ENCODE measurements at regions not wholly inside any gene's neighbourhood (a gene's known extent, or its start where the extent isn't known, plus 50 kb on each side); places are given as distances from the start of the nearest gene placed in this dataset.
"Not testable (repeated sequence)": the region's sequence is repeated elsewhere in the genome, so short reads cannot be mapped to it uniquely, and the experiment has no call there.

- Histone ChIP-seq H3K4me3 (no peak overlapping the region), H3K9me3 (no peaks in the 10 kb centered on the region), H3K4me1 (no peaks in the 10 kb centered on the region), H3K27me3 (no peaks in the 10 kb centered on the region), H3K27ac (no peak overlapping the region), H3K36me3 (no peaks in the 10 kb centered on the region)
- no peak for DNase-seq
- no peak for TF ChIP-seq POLR2A (IDR thresholded peaks at IDR 0.05)
- TF ChIP-seq CTCF (IDR thresholded peaks at IDR 0.05): no peak
Measured at GRCh38 chrX:52270453-52271116, 85.9 kb downstream of the MAGED4 start.

- H3K36me3 ChIP-seq: no peaks in the 10 kb centered on the region
- no peaks in the 10 kb centered on the region for H3K27me3 ChIP-seq
- DNase-seq: no peak
- no peak overlapping the region for H3K27ac ChIP-seq
- H3K4me3 ChIP-seq: no peak overlapping the region
- no peak for TF ChIP-seq CTCF (IDR thresholded peaks at IDR 0.05)
- H3K4me1 ChIP-seq: no peaks in the 10 kb centered on the region
- no peaks in the 10 kb centered on the region for H3K9me3 ChIP-seq
Measured at GRCh38 chrX:52271206-52271605, 86.5 kb downstream of the MAGED4 start.

- TF ChIP-seq POLR2A (IDR thresholded peaks at IDR 0.05): no peak
- TF ChIP-seq CTCF (IDR thresholded peaks at IDR 0.05): no peak
- no peaks in the 10 kb centered on the region for H3K36me3 ChIP-seq
- H3K4me3 ChIP-seq: no peak overlapping the region
- no peaks in the 10 kb centered on the region for H3K4me1 ChIP-seq
- no peaks in the 10 kb centered on the region for H3K9me3 ChIP-seq
- DNase-seq: no peak
- no peak overlapping the region for H3K27ac ChIP-seq
- H3K27me3 ChIP-seq: no peaks in the 10 kb centered on the region
Measured at GRCh38 chrX:52277666-52278065, 91.2 kb upstream of the XAGE2 start.

- TF ChIP-seq CTCF (IDR thresholded peaks at IDR 0.05) (no peak), POLR2A (IDR thresholded peaks at IDR 0.05) (no peak)
- Histone ChIP-seq H3K4me3 (no peak overlapping the region), H3K27ac (no peak overlapping the region), H3K9me3 (no peaks in the 10 kb centered on the region), H3K4me1 (no peaks in the 10 kb centered on the region), H3K27me3 (no peaks in the 10 kb centered on the region), H3K36me3 (no peaks in the 10 kb centered on the region)
- DNase-seq: no peak
Measured at GRCh38 chrX:52280812-52281211, 88.0 kb upstream of the XAGE2 start.

GRCh38 chrX:52284865-52285264 lies 84.0 kb upstream of the XAGE2 start:
- Histone ChIP-seq H3K4me3 (no peak overlapping the region), H3K9me3 (peaks cover 0 to 6% (median 0%) of the 10 kb centered on the region in 4 donors), H3K27me3 (no peaks in the 10 kb centered on the region), H3K27ac (no peak overlapping the region), H3K4me1 (no peaks in the 10 kb centered on the region), H3K36me3 (no peaks in the 10 kb centered on the region)
- TF ChIP-seq CTCF (IDR thresholded peaks at IDR 0.05): no peak
- no peak for TF ChIP-seq POLR2A (IDR thresholded peaks at IDR 0.05)
- no peak for DNase-seq

GRCh38 chrX:52298968-52299367 lies 69.9 kb upstream of the XAGE2 start:
- H3K27ac ChIP-seq, H3K36me3 ChIP-seq, DNase-seq, H3K9me3 ChIP-seq, H3K4me3 ChIP-seq, H3K4me1 ChIP-seq, H3K27me3 ChIP-seq: not testable (repeated sequence)

GRCh38 chrX:52308532-52308931 lies 60.3 kb upstream of the XAGE2 start:
- not testable (repeated sequence) for H3K27me3 ChIP-seq, DNase-seq, H3K36me3 ChIP-seq, H3K4me1 ChIP-seq, H3K4me3 ChIP-seq, H3K9me3 ChIP-seq, H3K27ac ChIP-seq
